Ascending aorta (tissue), 2 donors: ENCODE measurements at regions not wholly inside any gene's neighbourhood (a gene's known extent, or its start where the extent isn't known, plus 50 kb on each side); places are given as distances from the start of the nearest gene placed in this dataset.

Experiments
- DNase-seq, 2 donors: peaks; one replicate each; pipeline ENCODE4 v3.0.0-alpha.2; 2019; ENCODE audit warnings: low spot score in 2 of 2
- H3K27ac ChIP-seq, 2 donors: fragments of 200-600 bp; sonication (generic); one replicate each; pipeline ENCODE4 v1.5.1; 2016 to 2017; ENCODE audit warnings: mild to moderate bottlenecking in 1 of 2
- H3K27me3 ChIP-seq: fragments of 200-600 bp; sonication (generic); one replicate; pipeline ENCODE4 v1.5.1; 2017
- H3K36me3 ChIP-seq, 2 donors: fragments of 200-600 bp; sonication (generic); one replicate each; pipeline ENCODE4 v1.5.1; 2016
- H3K4me1 ChIP-seq, 2 donors: fragments of 200-600 bp; sonication (generic); one replicate each; pipeline ENCODE4 v1.5.1; 2016 to 2017; ENCODE audit warnings: mild to moderate bottlenecking in 1 of 2
- H3K4me3 ChIP-seq, 2 donors: fragments of 200-600 bp; sonication (generic); one replicate each; pipeline ENCODE4 v1.5.1; 2016 to 2017; ENCODE audit warnings: mild to moderate bottlenecking in 1 of 2
- H3K9me3 ChIP-seq, 2 donors: fragments of 200-600 bp; sonication (generic); one replicate each; pipeline ENCODE4 v1.5.1; 2016
- CTCF ChIP-seq, 3 experiments: fragments of 200-600 bp in 2 of 3; fragments of 450-650 bp in 1 of 3; sonication (generic) in 2 of 3; IDR thresholded peaks; one replicate each; pipeline ENCODE4 v1.5.1; 2016 to 2019; ENCODE audit warnings: antibody characterized with exemption in 3 of 3, mild to moderate bottlenecking in 1 of 3, moderate library complexity in 1 of 3
- intact Hi-C: fragments of 100-400 bp; cut with DNase I; formaldehyde crosslinking; loops from one replicate; pipeline ENCODE4 v1.15.1; 2023

- intact Hi-C loops: no loop called here
- DNase-seq: no peak
Measured at GRCh38 chr9:2934241-2934650, 90.4 kb upstream of the PUM3 start.

GRCh38 chr9:2933165-2934095 is 89.5 kb upstream of the PUM3 start:
- intact Hi-C loops: no loop called here
- no peak for DNase-seq
- no peak overlapping the region for H3K27ac ChIP-seq
- no peaks in the 10 kb centered on the region for H3K36me3 ChIP-seq
- no peaks in the 10 kb centered on the region for H3K9me3 ChIP-seq
- no peaks in the 10 kb centered on the region for H3K4me1 ChIP-seq
- TF ChIP-seq CTCF (IDR thresholded peaks at IDR 0.05): no peak
- H3K27me3 ChIP-seq: no peaks in the 10 kb centered on the region
- no peak overlapping the region for H3K4me3 ChIP-seq

More at GRCh38 chr9:2934241-2934650, 90.4 kb upstream of the PUM3 start:
- H3K4me1 ChIP-seq: no peaks in the 10 kb centered on the region
- no peak for TF ChIP-seq CTCF (IDR thresholded peaks at IDR 0.05)
- H3K27me3 ChIP-seq: no peaks in the 10 kb centered on the region
- no peak overlapping the region for H3K4me3 ChIP-seq
- no peak overlapping the region for H3K27ac ChIP-seq
- H3K9me3 ChIP-seq: no peaks in the 10 kb centered on the region
- H3K36me3 ChIP-seq: no peaks in the 10 kb centered on the region

- no peak for DNase-seq
Measured at GRCh38 chr9:2928411-2928810, 84.5 kb upstream of the PUM3 start.

GRCh38 chr9:2925016-2925415 is 81.1 kb upstream of the PUM3 start:
- no peaks in the 10 kb centered on the region for H3K27me3 ChIP-seq
- intact Hi-C loops: no loop called here
- H3K4me1 ChIP-seq: no peaks in the 10 kb centered on the region
- no peak overlapping the region for H3K27ac ChIP-seq
- no peaks in the 10 kb centered on the region for H3K9me3 ChIP-seq
- no peak for DNase-seq
- no peak overlapping the region for H3K4me3 ChIP-seq
- TF ChIP-seq CTCF (IDR thresholded peaks at IDR 0.05): no peak
- no peaks in the 10 kb centered on the region for H3K36me3 ChIP-seq

More at GRCh38 chr9:2928411-2928810, 84.5 kb upstream of the PUM3 start:
- no peak overlapping the region for H3K4me3 ChIP-seq
- H3K27ac ChIP-seq: no peak overlapping the region
- no peaks in the 10 kb centered on the region for H3K36me3 ChIP-seq
- H3K27me3 ChIP-seq: no peaks in the 10 kb centered on the region
- no peaks in the 10 kb centered on the region for H3K4me1 ChIP-seq
- TF ChIP-seq CTCF (IDR thresholded peaks at IDR 0.05): no peak
- H3K9me3 ChIP-seq: no peaks in the 10 kb centered on the region
- intact Hi-C loops: no loop called here

- no peak for TF ChIP-seq CTCF (IDR thresholded peaks at IDR 0.05)
- H3K27me3 ChIP-seq: no peaks in the 10 kb centered on the region
- H3K36me3 ChIP-seq: no peaks in the 10 kb centered on the region
- H3K4me1 ChIP-seq: no peaks in the 10 kb centered on the region
- H3K27ac ChIP-seq: no peak overlapping the region
- H3K4me3 ChIP-seq: no peak overlapping the region
- H3K9me3 ChIP-seq: no peaks in the 10 kb centered on the region
- DNase-seq: no peak
- intact Hi-C loops: no loop called here
Measured at GRCh38 chr9:2924380-2924768, 80.5 kb upstream of the PUM3 start.
